Mammary epithelial cell (primary cell): ENCODE measurements at regions not wholly inside any gene's neighbourhood (a gene's known extent, or its start where the extent isn't known, plus 50 kb on each side); places are given as distances from the start of the nearest gene placed in this dataset.

ENCODE experiments used
- CTCF ChIP-seq, 2 donors: IDR thresholded peaks in 1 of 2; conservative IDR thresholded peaks in 1 of 2; 2 replicates each; pipeline ENCODE4 v1.5.1; 2011 to 2012; ENCODE audit warnings: inconsistent platforms in 2 of 2, low read length in 2 of 2, mild to moderate bottlenecking in 2 of 2, control low read depth in 1 of 2, low read depth in 1 of 2; ENCODE audit not compliant: insufficient read depth in 1 of 2; ENCODE audit errors: extremely low read depth in 1 of 2
- EZH2 ChIP-seq: IDR thresholded peaks from 2 replicates; pipeline ENCODE4 v1.6.1; 2012; ENCODE audit warnings: low read length, inconsistent platforms, borderline replicate concordance

GRCh38 chr3:56861511-56861910 is 59.8 kb upstream of the ARHGEF3 start:
- no peak for TF ChIP-seq CTCF (conservative IDR thresholded peaks at IDR 0.05 in 1 of 2, IDR thresholded peaks at IDR 0.05 in 1 of 2; ENCODE audit: extremely low read depth in 1 of 2, insufficient read depth in 1 of 2, low read depth in 1 of 2, low read length in 2 of 2)
- no peak for TF ChIP-seq EZH2
